ENCODE measurements at regions not wholly inside any gene's neighbourhood (a gene's known extent, or its start where the extent isn't known, plus 50 kb on each side); places are given as distances from the start of the nearest gene placed in this dataset.
"Not testable (repeated sequence)": the region's sequence is repeated elsewhere in the genome, so short reads cannot be mapped to it uniquely, and the experiment has no call there.

GRCh38 chr2:37571587-37572136 is 99.8 kb downstream of the CDC42EP3 start:
- H3K36me3 ChIP-seq (ENCODE audit: control insufficient read depth in 2 of 2, insufficient read depth in 2 of 2, low read length in 1 of 2) = no peaks in the 10 kb centered on the region
- H3K27me3 ChIP-seq (ENCODE audit: control insufficient read depth in 1 of 2, insufficient read depth in 2 of 2, low read length in 2 of 2) = no peaks in the 10 kb centered on the region
- no peak overlapping the region for H3K27ac ChIP-seq (ENCODE audit: low read depth in 2 of 2, low read length in 1 of 2)
- no peaks in the 10 kb centered on the region for H3K4me1 ChIP-seq (ENCODE audit: control insufficient read depth in 2 of 2, insufficient read depth in 2 of 2, low read length in 1 of 2)
- no peaks in the 10 kb centered on the region for H3K9me3 ChIP-seq (ENCODE audit: control insufficient read depth in 2 of 2, insufficient read depth in 1 of 2, low read depth in 1 of 2, low read length in 1 of 2)
- WGBS, 2 donors = 91 to 92% methylated on average over 7 of the region's 7 CpGs
- no peak overlapping the region for H3K4me3 ChIP-seq (ENCODE audit: low read depth in 1 of 2, low read length in 2 of 2)

GRCh38 chr2:37573451-37574388 is 97.7 kb downstream of the CDC42EP3 start:
- no peaks in the 10 kb centered on the region for H3K9me3 ChIP-seq (ENCODE audit: control insufficient read depth in 2 of 2, insufficient read depth in 1 of 2, low read depth in 1 of 2, low read length in 1 of 2)
- no peak overlapping the region for H3K4me3 ChIP-seq (ENCODE audit: low read depth in 1 of 2, low read length in 2 of 2)
- H3K27me3 ChIP-seq (ENCODE audit: control insufficient read depth in 1 of 2, insufficient read depth in 2 of 2, low read length in 2 of 2) = no peaks in the 10 kb centered on the region

GRCh38 chr2:37575780-37576179 is 95.7 kb downstream of the CDC42EP3 start:
- Histone ChIP-seq H3K27me3 (ENCODE audit: control insufficient read depth in 1 of 2, insufficient read depth in 2 of 2, low read length in 2 of 2) (no peaks in the 10 kb centered on the region), H3K4me1 (ENCODE audit: control insufficient read depth in 2 of 2, insufficient read depth in 2 of 2, low read length in 1 of 2) (no peaks in the 10 kb centered on the region), H3K27ac (ENCODE audit: low read depth in 2 of 2, low read length in 1 of 2) (no peak overlapping the region), H3K9me3 (ENCODE audit: control insufficient read depth in 2 of 2, insufficient read depth in 1 of 2, low read depth in 1 of 2, low read length in 1 of 2) (peaks cover 0 to 4% of the 10 kb centered on the region in 2 donors), H3K4me3 (ENCODE audit: low read depth in 1 of 2, low read length in 2 of 2) (no peak overlapping the region), H3K36me3 (ENCODE audit: control insufficient read depth in 2 of 2, insufficient read depth in 2 of 2, low read length in 1 of 2) (no peaks in the 10 kb centered on the region)
- 92 to 97% methylated on average over 1 of the region's 1 CpG for WGBS, 2 donors

More at GRCh38 chr2:37573451-37574388, 97.7 kb downstream of the CDC42EP3 start:
- 68 to 81% methylated on average over 3 of the region's 3 CpGs for WGBS, 2 donors
- H3K4me1 ChIP-seq (ENCODE audit: control insufficient read depth in 2 of 2, insufficient read depth in 2 of 2, low read length in 1 of 2) = no peaks in the 10 kb centered on the region
- no peaks in the 10 kb centered on the region for H3K36me3 ChIP-seq (ENCODE audit: control insufficient read depth in 2 of 2, insufficient read depth in 2 of 2, low read length in 1 of 2)
- no peak overlapping the region for H3K27ac ChIP-seq (ENCODE audit: low read depth in 2 of 2, low read length in 1 of 2)

GRCh38 chr2:37576194-37576593 is 95.2 kb downstream of the CDC42EP3 start:
- H3K9me3 ChIP-seq (ENCODE audit: control insufficient read depth in 2 of 2, insufficient read depth in 1 of 2, low read depth in 1 of 2, low read length in 1 of 2); H3K4me3 ChIP-seq (ENCODE audit: low read depth in 1 of 2, low read length in 2 of 2); H3K4me1 ChIP-seq (ENCODE audit: control insufficient read depth in 2 of 2, insufficient read depth in 2 of 2, low read length in 1 of 2); H3K27ac ChIP-seq (ENCODE audit: low read depth in 2 of 2, low read length in 1 of 2); H3K27me3 ChIP-seq (ENCODE audit: control insufficient read depth in 1 of 2, insufficient read depth in 2 of 2, low read length in 2 of 2); H3K36me3 ChIP-seq (ENCODE audit: control insufficient read depth in 2 of 2, insufficient read depth in 2 of 2, low read length in 1 of 2): not testable (repeated sequence)
- 98% methylated on average over 2 of the region's 2 CpGs for WGBS, 2 donors

GRCh38 chr2:37576831-37577230 is 94.6 kb downstream of the CDC42EP3 start:
- Histone ChIP-seq H3K27ac (ENCODE audit: low read depth in 2 of 2, low read length in 1 of 2) (no peak overlapping the region), H3K4me1 (ENCODE audit: control insufficient read depth in 2 of 2, insufficient read depth in 2 of 2, low read length in 1 of 2) (no peaks in the 10 kb centered on the region), H3K36me3 (ENCODE audit: control insufficient read depth in 2 of 2, insufficient read depth in 2 of 2, low read length in 1 of 2) (no peaks in the 10 kb centered on the region), H3K9me3 (ENCODE audit: control insufficient read depth in 2 of 2, insufficient read depth in 1 of 2, low read depth in 1 of 2, low read length in 1 of 2) (peaks cover 0 to 4% of the 10 kb centered on the region in 2 donors), H3K4me3 (ENCODE audit: low read depth in 1 of 2, low read length in 2 of 2) (no peak overlapping the region), H3K27me3 (ENCODE audit: control insufficient read depth in 1 of 2, insufficient read depth in 2 of 2, low read length in 2 of 2) (no peaks in the 10 kb centered on the region)
- 82 to 83% methylated on average over 2 of the region's 2 CpGs for WGBS, 2 donors

- H3K9me3 ChIP-seq (ENCODE audit: control insufficient read depth in 2 of 2, insufficient read depth in 1 of 2, low read depth in 1 of 2, low read length in 1 of 2) = peaks cover 0 to 4% of the 10 kb centered on the region in 2 donors
- 89 to 93% methylated on average over 3 of the region's 3 CpGs for WGBS, 2 donors
- H3K4me1 ChIP-seq (ENCODE audit: control insufficient read depth in 2 of 2, insufficient read depth in 2 of 2, low read length in 1 of 2) = peaks cover 0 to 2% of the 10 kb centered on the region in 2 donors
- H3K36me3 ChIP-seq (ENCODE audit: control insufficient read depth in 2 of 2, insufficient read depth in 2 of 2, low read length in 1 of 2) = no peaks in the 10 kb centered on the region
- H3K4me3 ChIP-seq (ENCODE audit: low read depth in 1 of 2, low read length in 2 of 2) = no peak overlapping the region
- no peak overlapping the region for H3K27ac ChIP-seq (ENCODE audit: low read depth in 2 of 2, low read length in 1 of 2)
- no peaks in the 10 kb centered on the region for H3K27me3 ChIP-seq (ENCODE audit: control insufficient read depth in 1 of 2, insufficient read depth in 2 of 2, low read length in 2 of 2)
These were observed 92.2 kb downstream of the CDC42EP3 start for GRCh38 chr2:37579192-37579713.

- H3K27me3 ChIP-seq (ENCODE audit: control insufficient read depth in 1 of 2, insufficient read depth in 2 of 2, low read length in 2 of 2); H3K36me3 ChIP-seq (ENCODE audit: control insufficient read depth in 2 of 2, insufficient read depth in 2 of 2, low read length in 1 of 2); H3K4me1 ChIP-seq (ENCODE audit: control insufficient read depth in 2 of 2, insufficient read depth in 2 of 2, low read length in 1 of 2); H3K27ac ChIP-seq (ENCODE audit: low read depth in 2 of 2, low read length in 1 of 2); H3K4me3 ChIP-seq (ENCODE audit: low read depth in 1 of 2, low read length in 2 of 2); H3K9me3 ChIP-seq (ENCODE audit: control insufficient read depth in 2 of 2, insufficient read depth in 1 of 2, low read depth in 1 of 2, low read length in 1 of 2): not testable (repeated sequence)
- 94 to 96% methylated on average over 3 of the region's 3 CpGs for WGBS, 2 donors
These were observed 91.5 kb downstream of the CDC42EP3 start for GRCh38 chr2:37579949-37580348.

GRCh38 chr2:37581433-37581832 is 90.0 kb downstream of the CDC42EP3 start:
- 91 to 92% methylated on average over 5 of the region's 5 CpGs for WGBS, 2 donors
- Histone ChIP-seq H3K27me3 (ENCODE audit: control insufficient read depth in 1 of 2, insufficient read depth in 2 of 2, low read length in 2 of 2) (no peaks in the 10 kb centered on the region), H3K27ac (ENCODE audit: low read depth in 2 of 2, low read length in 1 of 2) (no peak overlapping the region), H3K36me3 (ENCODE audit: control insufficient read depth in 2 of 2, insufficient read depth in 2 of 2, low read length in 1 of 2) (no peaks in the 10 kb centered on the region), H3K9me3 (ENCODE audit: control insufficient read depth in 2 of 2, insufficient read depth in 1 of 2, low read depth in 1 of 2, low read length in 1 of 2) (peaks cover 2 to 4% of the 10 kb centered on the region in 2 donors), H3K4me1 (ENCODE audit: control insufficient read depth in 2 of 2, insufficient read depth in 2 of 2, low read length in 1 of 2) (peaks cover 0 to 4% of the 10 kb centered on the region in 2 donors), H3K4me3 (ENCODE audit: low read depth in 1 of 2, low read length in 2 of 2) (no peak overlapping the region)

GRCh38 chr2:37582481-37583220 is 88.8 kb downstream of the CDC42EP3 start:
- peaks cover 0 to 4% of the 10 kb centered on the region in 2 donors for H3K4me1 ChIP-seq (ENCODE audit: control insufficient read depth in 2 of 2, insufficient read depth in 2 of 2, low read length in 1 of 2)
- peak overlapping the region in 1 of 2 donors; percentile 49 for H3K27ac ChIP-seq (ENCODE audit: low read depth in 2 of 2, low read length in 1 of 2)
- 59 to 61% methylated on average over 16 of the region's 16 CpGs for WGBS, 2 donors
- no peaks in the 10 kb centered on the region for H3K27me3 ChIP-seq (ENCODE audit: control insufficient read depth in 1 of 2, insufficient read depth in 2 of 2, low read length in 2 of 2)
- H3K36me3 ChIP-seq (ENCODE audit: control insufficient read depth in 2 of 2, insufficient read depth in 2 of 2, low read length in 1 of 2) = no peaks in the 10 kb centered on the region
- H3K9me3 ChIP-seq (ENCODE audit: control insufficient read depth in 2 of 2, insufficient read depth in 1 of 2, low read depth in 1 of 2, low read length in 1 of 2) = peaks cover 2 to 4% of the 10 kb centered on the region in 2 donors
- no peak overlapping the region for H3K4me3 ChIP-seq (ENCODE audit: low read depth in 1 of 2, low read length in 2 of 2)

Data from esophagus (tissue), 2 donors.